ENCODE measurements at regions not wholly inside any gene's neighbourhood (a gene's known extent, or its start where the extent isn't known, plus 50 kb on each side); places are given as distances from the start of the nearest gene placed in this dataset.
"Not testable (repeated sequence)": the region's sequence is repeated elsewhere in the genome, so short reads cannot be mapped to it uniquely, and the experiment has no call there.

DNA sequence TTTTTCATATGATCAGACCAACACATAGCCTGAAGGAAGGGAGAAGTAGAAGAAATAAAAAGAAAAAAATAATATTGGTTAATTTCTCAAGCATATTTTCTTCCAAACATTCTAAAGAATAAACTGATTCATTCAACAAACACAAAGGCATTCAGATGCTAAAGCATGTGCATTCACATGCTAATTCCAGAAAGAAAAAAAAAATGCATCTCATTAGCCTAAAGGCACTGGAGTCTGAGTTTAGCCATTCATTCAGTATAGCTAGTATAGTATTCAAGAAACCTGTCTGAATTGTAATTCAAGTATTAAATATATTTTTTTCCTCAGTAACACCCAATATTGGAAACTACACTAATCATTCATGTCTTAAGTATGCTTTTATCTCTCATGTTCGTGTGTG lies 61.0 kb upstream of the FER start:
- Mint-ChIP-seq H3K27me3 (ENCODE audit: insufficient read depth, unreplicated experiment) (no peaks in the 10 kb centered on the region), H3K36me3 (ENCODE audit: insufficient read depth, unreplicated experiment) (no peaks in the 10 kb centered on the region), H3K9me3 (ENCODE audit: unreplicated experiment) (no peaks in the 10 kb centered on the region), H3K27ac (ENCODE audit: low read depth, unreplicated experiment) (no peak overlapping the region), H3K4me3 (ENCODE audit: unreplicated experiment) (no peak overlapping the region), H3K4me1 (ENCODE audit: insufficient read depth, unreplicated experiment) (no peaks in the 10 kb centered on the region)
- POLR2A ChIA-PET: no interaction called here
- BruUV-seq (replicated peaks): no TSS peak
- DNase-seq (ENCODE audit: unreplicated experiment): no peak
- intact Hi-C loops (cut with micrococcal nuclease): no loop called here
- TF ChIP-seq, protein P1, sequence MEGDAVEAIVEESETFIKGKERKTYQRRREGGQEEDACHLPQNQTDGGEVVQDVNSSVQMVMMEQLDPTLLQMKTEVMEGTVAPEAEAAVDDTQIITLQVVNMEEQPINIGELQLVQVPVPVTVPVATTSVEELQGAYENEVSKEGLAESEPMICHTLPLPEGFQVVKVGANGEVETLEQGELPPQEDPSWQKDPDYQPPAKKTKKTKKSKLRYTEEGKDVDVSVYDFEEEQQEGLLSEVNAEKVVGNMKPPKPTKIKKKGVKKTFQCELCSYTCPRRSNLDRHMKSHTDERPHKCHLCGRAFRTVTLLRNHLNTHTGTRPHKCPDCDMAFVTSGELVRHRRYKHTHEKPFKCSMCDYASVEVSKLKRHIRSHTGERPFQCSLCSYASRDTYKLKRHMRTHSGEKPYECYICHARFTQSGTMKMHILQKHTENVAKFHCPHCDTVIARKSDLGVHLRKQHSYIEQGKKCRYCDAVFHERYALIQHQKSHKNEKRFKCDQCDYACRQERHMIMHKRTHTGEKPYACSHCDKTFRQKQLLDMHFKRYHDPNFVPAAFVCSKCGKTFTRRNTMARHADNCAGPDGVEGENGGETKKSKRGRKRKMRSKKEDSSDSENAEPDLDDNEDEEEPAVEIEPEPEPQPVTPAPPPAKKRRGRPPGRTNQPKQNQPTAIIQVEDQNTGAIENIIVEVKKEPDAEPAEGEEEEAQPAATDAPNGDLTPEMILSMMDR (IDR thresholded peaks at IDR 0.05; ENCODE audit: unreplicated experiment): no peak
- CTCF ChIA-PET: interaction anchor here (0.6 kb wide), 1 partner anchor 216 kb away, joined by 3 read pairs; no protein-coding TSS in a partner anchor

DNA sequence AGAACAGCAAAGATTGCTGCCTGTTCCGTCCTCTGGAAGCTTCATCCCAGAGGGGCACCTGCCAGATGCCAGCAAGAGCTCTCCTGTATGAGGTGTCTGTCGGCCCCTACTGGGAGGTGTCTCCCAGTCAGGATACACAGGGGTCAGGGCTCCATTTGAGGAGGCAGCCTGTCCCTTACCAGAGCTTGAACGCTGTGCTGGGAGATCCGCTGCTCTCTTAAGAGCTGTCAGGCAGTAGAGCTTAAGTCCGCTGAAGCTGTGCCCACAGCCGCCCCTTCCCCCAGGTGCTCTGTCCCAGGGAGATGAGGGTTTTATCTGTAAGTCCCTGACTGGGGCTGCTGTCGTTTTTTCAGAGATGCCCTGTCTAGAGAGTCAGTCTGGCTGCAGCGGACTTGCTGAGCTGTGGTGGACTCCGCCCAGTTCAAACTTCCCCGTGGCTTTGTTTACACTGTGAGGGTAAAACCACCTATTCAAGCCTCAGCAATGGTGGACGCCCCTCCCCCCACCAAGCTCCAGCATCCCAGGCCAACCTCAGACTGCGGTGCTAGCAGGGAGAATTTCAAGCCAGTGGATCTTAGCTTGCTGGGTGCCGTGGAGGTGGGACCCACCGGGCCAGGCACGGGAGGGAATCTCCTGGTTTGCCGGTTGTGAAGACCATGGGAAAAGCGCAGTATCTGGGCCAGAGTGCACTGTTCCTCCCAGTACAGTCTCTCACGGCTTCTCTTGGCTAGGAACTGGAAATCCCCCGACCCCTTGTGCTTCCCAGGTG lies 62.1 kb upstream of the FER start:
- H3K27ac Mint-ChIP-seq (ENCODE audit: low read depth, unreplicated experiment); H3K36me3 Mint-ChIP-seq (ENCODE audit: insufficient read depth, unreplicated experiment); H3K4me3 Mint-ChIP-seq (ENCODE audit: unreplicated experiment); DNase-seq (ENCODE audit: unreplicated experiment); BruUV-seq (replicated peaks); H3K9me3 Mint-ChIP-seq (ENCODE audit: unreplicated experiment); intact Hi-C loops (cut with micrococcal nuclease); H3K4me1 Mint-ChIP-seq (ENCODE audit: insufficient read depth, unreplicated experiment); H3K27me3 Mint-ChIP-seq (ENCODE audit: insufficient read depth, unreplicated experiment): not testable (repeated sequence)
- CTCF ChIA-PET: interaction anchor here (0.6 to 0.7 kb wide), 3 partner anchors 43 to 266 kb away, joined by 3 read pairs; no protein-coding TSS in a partner anchor
- POLR2A ChIA-PET: interaction anchor here (0.7 kb wide), 1 partner anchor 794 kb away, joined by 3 read pairs; no protein-coding TSS in a partner anchor

DNA sequence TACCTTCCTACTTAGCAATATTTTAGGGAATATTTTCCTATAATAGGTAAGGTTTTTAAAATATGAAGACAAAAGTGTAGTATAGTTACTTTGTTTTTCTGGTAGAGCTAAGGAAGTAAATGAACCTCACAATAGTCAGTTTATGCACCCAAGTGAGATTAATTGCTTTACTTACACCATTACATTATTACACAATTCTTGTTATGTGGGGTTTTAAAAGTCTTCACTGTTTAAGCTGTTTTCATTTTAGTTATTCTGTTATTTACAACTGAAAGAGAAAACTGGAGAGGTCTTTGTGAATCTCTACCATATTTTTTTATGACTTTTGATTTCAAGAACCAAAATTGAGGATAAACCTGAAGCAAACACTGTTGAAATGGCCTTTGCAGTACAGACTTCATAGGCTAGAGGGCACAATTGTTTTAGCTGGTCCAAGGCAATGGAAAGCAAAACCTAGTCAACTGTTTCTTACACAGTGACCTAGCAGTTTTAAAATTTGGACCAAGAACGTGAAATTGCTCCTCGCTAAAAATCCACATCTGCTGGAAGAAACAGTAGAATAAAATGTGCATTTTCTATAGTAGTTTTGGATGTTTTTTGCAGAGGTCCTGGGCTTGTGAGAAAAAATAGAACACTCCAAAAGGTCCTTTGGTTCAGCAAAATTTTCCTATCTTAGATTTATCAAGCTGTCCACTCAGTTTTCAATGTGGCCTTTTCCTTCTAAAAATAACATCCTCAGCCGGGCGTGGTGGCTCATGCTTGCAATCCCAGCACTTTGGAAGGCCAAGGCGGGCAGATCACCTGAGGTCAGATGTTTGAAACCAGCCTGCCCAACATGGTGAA lies 66.4 kb upstream of the FER start:
- DNase-seq (ENCODE audit: unreplicated experiment): peak; percentile 73
- Mint-ChIP-seq H3K4me1 (ENCODE audit: insufficient read depth, unreplicated experiment) (no peaks in the 10 kb centered on the region), H3K4me3 (ENCODE audit: unreplicated experiment) (no peak overlapping the region), H3K27me3 (ENCODE audit: insufficient read depth, unreplicated experiment) (peaks cover 16% of the 10 kb centered on the region), H3K9me3 (ENCODE audit: unreplicated experiment) (no peaks in the 10 kb centered on the region), H3K27ac (ENCODE audit: low read depth, unreplicated experiment) (no peak overlapping the region), H3K36me3 (ENCODE audit: insufficient read depth, unreplicated experiment) (no peaks in the 10 kb centered on the region)
- no TSS peak for BruUV-seq (replicated peaks)
- ChIA-PET POLR2A (interaction anchor here (0.6 to 1.5 kb wide), 7 partner anchors 39 to 227 kb away, joined by 3 to 11 read pairs (median 4); no protein-coding TSS in a partner anchor), CTCF (interaction anchor here (0.6 to 1.9 kb wide), 23 partner anchors 10 to 816 kb away, joined by 3 to 15 read pairs (median 3); partner anchors contain the start of gene FER)
- intact Hi-C loops (cut with micrococcal nuclease): loop anchor here (1.0 to 2.0 kb wide), 4 partner anchors 39 to 758 kb away; no protein-coding TSS in a partner anchor
- TF ChIP-seq, protein P1 (IDR thresholded peaks at IDR 0.05; ENCODE audit: unreplicated experiment): peak; percentile 69

DNA sequence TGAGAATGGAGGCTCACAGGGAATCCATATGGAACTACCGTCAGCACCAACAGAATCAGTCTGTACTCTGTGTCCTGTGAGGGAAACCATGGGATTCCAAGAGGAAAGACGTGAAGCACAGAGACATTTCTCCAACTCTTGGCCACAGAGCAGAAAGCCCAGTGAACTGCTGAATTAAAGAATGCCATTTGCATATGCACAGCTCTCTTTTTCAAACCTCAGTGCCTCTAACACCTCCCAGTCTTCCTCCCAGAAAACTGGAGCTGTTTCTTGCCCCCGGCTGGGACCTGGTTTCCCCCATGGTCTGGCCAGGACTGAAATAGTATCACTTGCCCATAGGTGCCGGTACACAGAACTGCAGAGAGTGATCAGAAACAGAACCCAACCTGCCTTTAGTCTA lies 69.6 kb upstream of the FER start:
- Mint-ChIP-seq H3K4me3 (ENCODE audit: unreplicated experiment) (no peak overlapping the region), H3K27ac (ENCODE audit: low read depth, unreplicated experiment) (no peak overlapping the region), H3K4me1 (ENCODE audit: insufficient read depth, unreplicated experiment) (no peaks in the 10 kb centered on the region), H3K9me3 (ENCODE audit: unreplicated experiment) (no peaks in the 10 kb centered on the region), H3K27me3 (ENCODE audit: insufficient read depth, unreplicated experiment) (peaks cover 16% of the 10 kb centered on the region), H3K36me3 (ENCODE audit: insufficient read depth, unreplicated experiment) (no peaks in the 10 kb centered on the region)
- TF ChIP-seq, protein P1 (IDR thresholded peaks at IDR 0.05; ENCODE audit: unreplicated experiment): no peak
- no peak for DNase-seq (ENCODE audit: unreplicated experiment)
- POLR2A ChIA-PET: no interaction called here
- intact Hi-C loops (cut with micrococcal nuclease): no loop called here
- CTCF ChIA-PET: interaction anchor here (0.5 to 0.8 kb wide), 2 partner anchors 72 to 209 kb away, joined by 3 read pairs; no protein-coding TSS in a partner anchor
- no TSS peak for BruUV-seq (replicated peaks)
